Fibroblast of skin of right quadriceps (primary cell): ENCODE measurements at regions not wholly inside any gene's neighbourhood (a gene's known extent, or its start where the extent isn't known, plus 50 kb on each side); places are given as distances from the start of the nearest gene placed in this dataset.

ENCODE experiments used
- DNase-seq: peaks from one replicate; pipeline ENCODE4 v3.0.0-alpha.2; 2013

GRCh38 chr9:89889865-89890264, 285.1 kb downstream of the GADD45G start:
- DNase-seq: no peak

- no peak for DNase-seq
Observed at GRCh38 chr9:89890326-89890980, 285.6 kb downstream of the GADD45G start.

GRCh38 chr9:89891221-89891590, 286.4 kb downstream of the GADD45G start:
- no peak for DNase-seq

GRCh38 chr9:89891591-89892304, 286.9 kb downstream of the GADD45G start:
- DNase-seq: no peak

GRCh38 chr9:89892920-89893319, 288.1 kb downstream of the GADD45G start:
- no peak for DNase-seq

DNA sequence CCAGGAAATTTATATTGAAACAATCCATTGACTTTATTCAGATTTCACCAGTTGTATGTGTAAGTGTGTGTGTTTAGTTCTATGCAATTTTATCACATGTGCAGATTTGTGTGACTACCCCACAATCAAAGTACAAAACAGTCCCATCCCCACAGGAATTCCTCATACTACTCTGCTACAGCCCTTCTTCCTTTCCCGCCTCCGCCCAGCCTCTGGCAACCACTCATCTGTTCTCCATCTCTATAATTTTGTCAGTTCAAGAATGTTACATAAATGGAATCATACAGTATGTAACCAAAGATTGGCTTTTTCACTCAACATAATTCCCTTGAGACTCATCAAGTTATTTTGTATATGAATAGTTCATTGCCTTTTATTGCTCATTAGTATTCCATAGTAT, 289.1 kb downstream of the GADD45G start:
- peak; percentile 40 for DNase-seq

GRCh38 chr9:89896806-89897340, 292.1 kb downstream of the GADD45G start:
- DNase-seq: no peak

DNA sequence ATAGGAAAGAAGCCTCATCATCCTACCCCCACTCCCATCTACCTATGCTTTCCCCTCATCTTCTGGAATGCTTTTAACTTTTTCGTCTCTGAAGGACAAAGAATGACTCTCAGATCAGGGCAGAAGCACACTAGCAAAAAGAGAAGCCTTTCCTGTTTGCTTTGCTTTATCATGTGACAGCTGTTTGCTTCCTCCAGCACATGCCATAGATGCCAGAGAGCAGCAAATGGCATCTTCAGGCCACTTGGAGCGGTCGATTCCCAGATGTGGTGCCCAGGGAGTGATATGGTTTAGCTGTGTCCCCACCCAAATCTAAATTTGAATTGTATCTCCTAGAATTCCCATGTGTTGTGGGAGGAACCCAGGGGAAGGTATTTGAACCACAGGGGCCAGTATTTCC, 294.8 kb downstream of the GADD45G start:
- DNase-seq: no peak

DNA sequence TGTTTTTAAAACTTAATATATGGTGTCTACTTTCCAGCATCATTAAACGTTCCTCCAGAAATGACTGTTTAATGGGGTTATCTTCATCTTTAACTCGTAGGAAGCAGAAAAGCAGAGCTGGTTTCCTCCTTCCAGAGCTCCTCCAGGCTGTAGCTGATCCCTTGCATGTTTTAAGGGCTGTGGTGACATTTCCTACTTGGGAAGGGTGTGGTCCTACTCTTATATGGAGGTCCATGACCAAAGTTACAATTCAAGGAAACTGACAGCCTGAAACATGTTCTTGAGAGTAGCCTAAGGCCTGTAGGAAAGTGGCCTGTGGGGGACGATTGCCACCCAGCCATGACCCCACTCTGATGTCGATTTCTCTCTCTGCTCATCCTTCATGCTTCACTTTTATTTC, 297.1 kb downstream of the GADD45G start:
- DNase-seq: no peak

GRCh38 chr9:89902450-89903140, 297.8 kb downstream of the GADD45G start:
- DNase-seq: peak; percentile 95

DNA sequence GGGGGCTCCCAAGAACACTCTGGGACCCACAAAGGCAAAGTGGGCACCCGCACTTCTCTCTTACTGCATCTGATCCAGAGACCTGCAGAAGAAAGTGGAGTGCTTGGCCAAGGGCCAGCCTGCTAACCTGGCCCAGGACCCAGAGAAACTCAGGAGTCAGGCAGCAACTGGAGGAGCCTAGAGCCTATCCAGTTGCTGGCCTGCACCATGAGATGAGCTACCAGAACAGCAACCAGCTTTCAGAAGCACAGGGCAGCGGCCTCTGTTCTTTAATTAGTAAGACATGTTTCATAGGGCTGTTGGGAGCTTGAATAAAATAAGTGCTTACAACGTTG, 298.3 kb downstream of the GADD45G start:
- DNase-seq: no peak

DNA sequence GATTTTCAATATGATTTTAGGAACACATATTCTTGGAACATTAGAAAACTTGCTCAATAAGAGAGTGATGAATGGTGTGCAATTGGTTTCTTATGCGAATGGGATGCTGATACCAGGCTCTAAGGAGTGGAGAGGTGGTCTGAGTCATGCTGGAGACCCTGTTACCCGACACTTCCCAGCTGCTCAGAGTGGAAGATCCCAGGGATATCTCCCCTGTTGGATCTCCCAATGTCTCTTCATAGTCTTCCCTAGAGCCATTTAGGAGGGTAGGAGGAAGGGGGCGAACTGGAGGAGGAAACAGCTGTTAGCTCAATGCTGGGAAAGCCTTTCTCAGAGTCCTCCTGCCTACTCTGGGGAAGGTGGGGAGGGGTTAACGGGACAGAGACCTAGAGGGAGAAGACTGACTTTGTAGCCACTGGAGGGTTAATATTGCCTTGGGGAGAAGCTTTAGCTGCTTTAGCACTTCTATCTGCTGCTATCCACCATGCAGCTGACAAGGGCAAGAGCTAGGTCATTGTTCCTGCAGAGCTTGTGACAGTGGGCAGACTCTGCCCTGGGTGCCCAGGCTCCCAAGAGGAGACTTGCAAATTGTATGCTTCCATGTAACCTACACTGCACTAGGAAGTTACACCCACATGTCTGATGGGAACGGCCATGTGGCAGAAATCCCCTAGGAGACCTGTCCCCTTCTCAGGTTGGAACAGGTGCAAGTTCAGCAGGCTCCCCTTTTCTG, 301.0 kb downstream of the GADD45G start:
- DNase-seq: peak; percentile 44

DNA sequence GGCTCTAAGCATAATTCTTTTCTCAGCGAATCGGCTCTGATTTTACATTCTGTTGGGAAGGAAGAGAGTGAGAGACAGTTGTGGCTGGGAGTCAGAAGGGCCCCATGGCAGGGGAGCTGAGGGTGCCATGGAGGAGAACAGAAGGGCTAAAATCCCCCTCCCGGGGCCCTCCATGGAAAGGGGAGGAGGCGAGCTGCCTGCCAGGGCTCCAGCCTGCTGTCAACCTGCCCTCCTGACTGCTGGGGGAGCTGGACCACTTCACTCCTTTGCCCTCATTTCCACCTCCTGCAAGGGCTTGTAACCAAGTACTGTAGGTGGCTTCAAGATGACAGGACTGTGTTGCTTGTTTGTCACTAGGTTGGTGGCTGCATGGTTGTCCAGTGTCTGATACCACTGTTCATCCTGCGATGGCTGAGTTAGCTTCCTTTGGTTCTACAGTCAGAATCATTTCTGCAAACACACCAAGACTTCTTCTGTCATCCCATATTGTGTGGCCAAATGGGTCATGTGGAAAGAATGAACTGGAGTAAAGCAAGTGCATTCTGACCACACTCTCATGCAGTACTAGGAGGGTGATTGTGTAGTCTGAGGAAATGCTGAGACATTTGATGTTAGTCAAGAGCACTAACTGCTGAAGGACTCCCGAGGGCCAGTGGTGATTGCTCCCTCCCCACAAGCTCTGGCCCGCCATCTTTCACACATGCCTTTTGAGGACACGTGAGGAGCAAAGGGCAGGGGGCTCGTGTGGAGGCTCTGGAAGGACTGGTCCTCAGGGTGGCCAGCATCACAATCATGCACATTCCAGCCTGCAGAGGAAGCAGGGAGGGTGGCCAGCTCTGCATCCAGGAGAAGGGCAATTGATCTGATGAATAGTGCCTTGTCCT, 307.2 kb downstream of the GADD45G start:
- DNase-seq: peak; percentile 24

- no peak for DNase-seq
Observed at GRCh38 chr9:89912605-89912953, 307.8 kb downstream of the GADD45G start.

GRCh38 chr9:89915187-89915586, 310.4 kb downstream of the GADD45G start:
- no peak for DNase-seq

GRCh38 chr9:89916001-89916597, 311.3 kb downstream of the GADD45G start:
- DNase-seq: peak; percentile 47

GRCh38 chr9:89917861-89918260, 313.0 kb downstream of the GADD45G start:
- no peak for DNase-seq

- no peak for DNase-seq
Observed at GRCh38 chr9:89919171-89919681, 314.4 kb downstream of the GADD45G start.

- no peak for DNase-seq
Observed at GRCh38 chr9:89920131-89920530, 315.3 kb downstream of the GADD45G start.

DNA sequence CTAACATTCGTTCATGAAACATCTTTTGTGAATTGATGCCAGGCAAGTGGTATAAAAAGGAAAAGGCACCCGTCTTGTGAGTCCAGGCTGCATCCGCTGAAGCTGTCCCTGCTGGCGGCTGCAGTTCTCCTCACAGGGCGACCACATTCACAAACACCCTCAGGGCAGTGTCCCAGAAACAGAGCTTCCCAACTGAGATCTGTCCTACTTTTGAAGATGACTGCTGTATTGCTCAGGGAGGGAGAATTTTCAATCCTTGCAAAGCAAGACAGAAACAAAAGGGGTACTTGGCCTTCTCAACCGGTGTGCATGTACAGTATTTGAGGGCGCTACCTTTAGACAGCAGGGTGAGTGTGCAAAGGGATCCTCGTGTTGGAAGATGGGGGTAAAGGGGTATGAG, 316.1 kb downstream of the GADD45G start:
- DNase-seq: no peak

DNA sequence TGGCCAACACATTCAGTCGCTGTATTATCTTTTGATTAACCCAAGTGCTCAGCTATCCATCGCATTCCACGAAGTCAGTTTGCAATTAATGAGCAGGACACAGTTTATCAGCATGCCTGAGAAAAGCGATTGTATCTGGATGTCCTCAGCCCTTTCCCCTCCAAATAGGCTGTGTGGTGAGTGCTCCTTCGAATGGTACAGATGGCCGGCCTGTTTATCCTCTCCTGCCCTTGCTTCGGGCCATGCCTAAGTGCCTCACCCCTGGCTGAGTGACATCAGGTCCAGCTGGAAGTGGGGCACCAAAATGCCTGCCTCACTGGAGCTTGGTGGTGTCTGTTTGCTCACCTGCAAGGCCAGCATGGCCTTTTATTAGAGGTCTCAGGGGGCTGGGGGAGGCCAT, 317.3 kb downstream of the GADD45G start:
- no peak for DNase-seq

DNA sequence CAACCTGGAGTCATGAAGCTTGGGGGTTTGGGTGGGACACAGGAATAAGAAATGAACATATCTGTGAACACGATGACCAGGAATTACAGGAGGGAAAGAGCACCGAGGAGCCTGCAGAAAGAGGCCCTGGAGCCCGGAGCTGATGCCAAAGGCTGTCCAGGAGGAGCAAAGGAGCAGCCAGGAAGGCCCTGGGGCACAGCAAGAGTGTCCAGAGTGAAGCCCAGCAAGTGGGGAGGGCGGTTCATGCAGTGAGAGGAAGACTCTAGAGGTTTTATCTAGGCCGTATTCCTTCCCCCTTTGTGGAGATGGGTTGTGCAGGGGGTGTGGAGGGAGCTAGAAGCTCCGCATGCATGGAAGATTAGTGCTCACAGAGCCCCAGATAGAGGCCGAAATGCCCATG, 318.4 kb downstream of the GADD45G start:
- no peak for DNase-seq
